ENCODE measurements at regions not wholly inside any gene's neighbourhood (a gene's known extent, or its start where the extent isn't known, plus 50 kb on each side); places are given as distances from the start of the nearest gene placed in this dataset.
"Not testable (repeated sequence)": the region's sequence is repeated elsewhere in the genome, so short reads cannot be mapped to it uniquely, and the experiment has no call there.

DNA sequence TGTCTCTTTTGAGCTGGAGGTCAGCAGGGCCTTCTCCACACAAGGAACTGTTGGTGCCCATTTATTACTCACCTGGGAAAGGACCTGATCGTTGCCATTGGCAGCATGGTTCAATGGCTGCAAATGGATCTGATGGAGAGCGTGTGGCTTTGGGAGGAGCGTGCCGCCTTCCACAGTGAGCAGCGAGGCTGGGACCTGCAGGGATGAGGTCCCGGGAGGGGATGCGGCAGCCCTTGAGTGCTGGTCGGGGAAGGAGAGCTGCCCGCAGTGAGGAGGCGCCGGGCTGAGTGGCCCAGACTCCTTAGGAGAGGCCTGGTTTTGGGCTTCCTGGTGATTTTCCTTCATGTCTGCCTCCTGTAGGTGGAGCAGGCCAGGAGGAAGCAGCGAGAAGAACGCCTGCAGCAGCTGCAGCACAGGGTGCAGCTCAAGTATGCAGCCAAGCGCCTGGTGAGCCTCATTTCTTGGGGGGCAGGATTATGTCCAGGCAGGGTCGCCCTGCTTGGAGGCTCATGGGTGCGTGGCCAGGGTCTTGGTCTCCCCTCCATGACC is 86.0 kb upstream of the PZP start:
- not testable (repeated sequence) for TF ChIP-seq POLR2A (IDR thresholded peaks at IDR 0.05; ENCODE audit: low read length)
- TF ChIP-seq, protein P1, sequence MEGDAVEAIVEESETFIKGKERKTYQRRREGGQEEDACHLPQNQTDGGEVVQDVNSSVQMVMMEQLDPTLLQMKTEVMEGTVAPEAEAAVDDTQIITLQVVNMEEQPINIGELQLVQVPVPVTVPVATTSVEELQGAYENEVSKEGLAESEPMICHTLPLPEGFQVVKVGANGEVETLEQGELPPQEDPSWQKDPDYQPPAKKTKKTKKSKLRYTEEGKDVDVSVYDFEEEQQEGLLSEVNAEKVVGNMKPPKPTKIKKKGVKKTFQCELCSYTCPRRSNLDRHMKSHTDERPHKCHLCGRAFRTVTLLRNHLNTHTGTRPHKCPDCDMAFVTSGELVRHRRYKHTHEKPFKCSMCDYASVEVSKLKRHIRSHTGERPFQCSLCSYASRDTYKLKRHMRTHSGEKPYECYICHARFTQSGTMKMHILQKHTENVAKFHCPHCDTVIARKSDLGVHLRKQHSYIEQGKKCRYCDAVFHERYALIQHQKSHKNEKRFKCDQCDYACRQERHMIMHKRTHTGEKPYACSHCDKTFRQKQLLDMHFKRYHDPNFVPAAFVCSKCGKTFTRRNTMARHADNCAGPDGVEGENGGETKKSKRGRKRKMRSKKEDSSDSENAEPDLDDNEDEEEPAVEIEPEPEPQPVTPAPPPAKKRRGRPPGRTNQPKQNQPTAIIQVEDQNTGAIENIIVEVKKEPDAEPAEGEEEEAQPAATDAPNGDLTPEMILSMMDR (IDR thresholded peaks at IDR 0.05): not testable (repeated sequence)

All from A549 (cell line).